ENCODE measurements at regions not wholly inside any gene's neighbourhood (a gene's known extent, or its start where the extent isn't known, plus 50 kb on each side); places are given as distances from the start of the nearest gene placed in this dataset.
"Not testable (repeated sequence)": the region's sequence is repeated elsewhere in the genome, so short reads cannot be mapped to it uniquely, and the experiment has no call there.

GRCh38 chr10:61047788-61048560 is 104.0 kb upstream of the RHOBTB1 start:
- no peak for TF ChIP-seq CTCF (IDR thresholded peaks at IDR 0.05; ENCODE audit: low read depth, low read length, missing control alignments)
- DNase-seq (ENCODE audit: low read depth), result no peak
- no peak overlapping the region for H3K4me3 ChIP-seq (ENCODE audit: low read depth, low read length)

- no peak for DNase-seq (ENCODE audit: low read depth)
- TF ChIP-seq CTCF (IDR thresholded peaks at IDR 0.05; ENCODE audit: low read depth, low read length, missing control alignments), result no peak
- H3K4me3 ChIP-seq (ENCODE audit: low read depth, low read length), result no peak overlapping the region
Observed at GRCh38 chr10:61047081-61047480, 103.1 kb upstream of the RHOBTB1 start.

GRCh38 chr10:61045480-61045879 is 101.5 kb upstream of the RHOBTB1 start:
- not testable (repeated sequence) for DNase-seq (ENCODE audit: low read depth); H3K4me3 ChIP-seq (ENCODE audit: low read depth, low read length)

GRCh38 chr10:61042533-61042932 is 98.5 kb upstream of the RHOBTB1 start:
- DNase-seq (ENCODE audit: low read depth), result no peak
- H3K4me3 ChIP-seq (ENCODE audit: low read depth, low read length), result no peak overlapping the region
- TF ChIP-seq CTCF (IDR thresholded peaks at IDR 0.05; ENCODE audit: low read depth, low read length, missing control alignments), result no peak

GRCh38 chr10:61040399-61041016 is 96.5 kb upstream of the RHOBTB1 start:
- H3K4me3 ChIP-seq (ENCODE audit: low read depth, low read length), result no peak overlapping the region
- no peak for DNase-seq (ENCODE audit: low read depth)
- no peak for TF ChIP-seq CTCF (IDR thresholded peaks at IDR 0.05; ENCODE audit: low read depth, low read length, missing control alignments)

- TF ChIP-seq CTCF (IDR thresholded peaks at IDR 0.05; ENCODE audit: low read depth, low read length, missing control alignments), result no peak
- no peak for DNase-seq (ENCODE audit: low read depth)
- H3K4me3 ChIP-seq (ENCODE audit: low read depth, low read length), result no peak overlapping the region
Observed at GRCh38 chr10:61039868-61040267, 95.9 kb upstream of the RHOBTB1 start.

- DNase-seq (ENCODE audit: low read depth), result not testable (repeated sequence)
Observed at GRCh38 chr10:61037261-61037830, 93.4 kb upstream of the RHOBTB1 start.

GRCh38 chr10:61036148-61036547 is 92.2 kb upstream of the RHOBTB1 start:
- not testable (repeated sequence) for H3K4me3 ChIP-seq (ENCODE audit: low read depth, low read length); DNase-seq (ENCODE audit: low read depth)

More at GRCh38 chr10:61037261-61037830, 93.4 kb upstream of the RHOBTB1 start:
- not testable (repeated sequence) for H3K4me3 ChIP-seq (ENCODE audit: low read depth, low read length)

Data from GM12864 (cell line).